GM12801 (cell line): ENCODE measurements at regions not wholly inside any gene's neighbourhood (a gene's known extent, or its start where the extent isn't known, plus 50 kb on each side); places are given as distances from the start of the nearest gene placed in this dataset.

Experiments
- TF ChIP-seq, protein P1 (sequence below): IDR thresholded peaks from one replicate; pipeline ENCODE4 v1.5.1; 2011; ENCODE audit warnings: control low read depth; ENCODE audit not compliant: insufficient read length; ENCODE audit errors: extremely low read depth

GRCh38 chr11:19391026-19391425, 150.3 kb upstream of the E2F8 start:
- TF ChIP-seq, protein P1, sequence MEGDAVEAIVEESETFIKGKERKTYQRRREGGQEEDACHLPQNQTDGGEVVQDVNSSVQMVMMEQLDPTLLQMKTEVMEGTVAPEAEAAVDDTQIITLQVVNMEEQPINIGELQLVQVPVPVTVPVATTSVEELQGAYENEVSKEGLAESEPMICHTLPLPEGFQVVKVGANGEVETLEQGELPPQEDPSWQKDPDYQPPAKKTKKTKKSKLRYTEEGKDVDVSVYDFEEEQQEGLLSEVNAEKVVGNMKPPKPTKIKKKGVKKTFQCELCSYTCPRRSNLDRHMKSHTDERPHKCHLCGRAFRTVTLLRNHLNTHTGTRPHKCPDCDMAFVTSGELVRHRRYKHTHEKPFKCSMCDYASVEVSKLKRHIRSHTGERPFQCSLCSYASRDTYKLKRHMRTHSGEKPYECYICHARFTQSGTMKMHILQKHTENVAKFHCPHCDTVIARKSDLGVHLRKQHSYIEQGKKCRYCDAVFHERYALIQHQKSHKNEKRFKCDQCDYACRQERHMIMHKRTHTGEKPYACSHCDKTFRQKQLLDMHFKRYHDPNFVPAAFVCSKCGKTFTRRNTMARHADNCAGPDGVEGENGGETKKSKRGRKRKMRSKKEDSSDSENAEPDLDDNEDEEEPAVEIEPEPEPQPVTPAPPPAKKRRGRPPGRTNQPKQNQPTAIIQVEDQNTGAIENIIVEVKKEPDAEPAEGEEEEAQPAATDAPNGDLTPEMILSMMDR: no peak

DNA sequence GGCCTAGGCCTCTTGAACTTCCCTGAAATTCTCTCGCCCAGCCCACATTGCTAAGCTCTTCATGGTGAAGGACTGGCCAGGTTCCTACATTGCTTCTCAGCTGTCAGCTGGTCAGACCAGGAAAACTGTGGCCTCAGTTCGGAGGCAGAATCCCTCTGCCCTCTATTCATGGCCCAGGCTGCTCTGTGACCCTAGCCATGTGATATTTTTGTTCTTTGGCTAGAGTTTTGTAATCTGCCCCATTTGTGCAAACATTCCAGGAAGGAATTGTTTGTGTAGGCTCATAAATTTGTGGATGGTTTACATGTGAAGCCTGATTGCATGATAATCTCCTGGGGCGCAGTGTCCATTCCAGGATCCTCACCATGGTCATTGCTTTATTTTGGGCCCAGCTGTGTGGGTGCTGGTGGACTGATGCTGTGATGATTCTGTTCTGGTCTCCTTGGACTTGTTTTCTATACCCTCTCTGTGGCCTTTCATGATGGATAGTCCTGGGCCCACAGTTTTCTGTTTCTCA, 149.1 kb upstream of the E2F8 start:
- TF ChIP-seq, protein P1: no peak

GRCh38 chr11:19382131-19382611, 141.4 kb upstream of the E2F8 start:
- TF ChIP-seq, protein P1: no peak

DNA sequence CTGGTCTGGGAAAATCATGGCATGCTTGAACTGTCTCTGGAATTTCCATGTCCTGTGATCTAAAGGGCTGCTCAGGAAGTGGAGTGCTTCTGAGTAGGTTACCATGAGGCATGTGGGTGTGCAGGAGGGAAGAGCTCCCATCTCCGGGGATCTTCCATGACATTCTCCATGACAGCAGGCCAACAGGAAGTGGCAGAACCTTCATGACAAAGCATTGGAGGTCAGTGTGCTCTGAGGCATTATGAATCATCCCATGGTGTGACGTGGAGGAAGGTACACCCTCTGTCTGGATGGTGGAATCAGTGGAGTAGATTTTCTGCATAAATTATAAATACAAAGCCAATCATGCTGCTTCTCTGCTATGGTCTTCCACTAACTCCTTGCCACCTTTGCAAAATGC, 139.6 kb upstream of the E2F8 start:
- TF ChIP-seq, protein P1: no peak

DNA sequence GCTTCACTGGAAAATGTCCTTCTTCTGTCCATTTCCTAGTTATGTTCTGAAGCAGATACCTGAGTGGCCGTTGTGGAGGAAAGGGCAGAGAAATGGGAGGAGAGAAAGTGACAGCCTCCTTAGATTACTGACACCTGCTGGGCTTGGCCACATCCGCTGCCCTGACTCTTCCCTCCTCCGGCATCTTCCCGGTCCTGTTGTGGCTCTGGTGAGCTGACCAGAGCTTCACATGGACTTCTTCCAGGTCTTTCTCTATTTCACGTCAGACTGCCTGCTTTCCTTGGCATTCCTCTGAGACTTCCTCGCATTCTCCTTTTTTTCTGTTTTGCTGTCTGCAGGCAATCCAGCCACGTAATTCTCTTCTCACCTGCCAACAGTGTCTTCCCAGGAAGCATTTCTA, 138.7 kb upstream of the E2F8 start:
- TF ChIP-seq, protein P1: no peak

GRCh38 chr11:19378814-19379213, 138.1 kb upstream of the E2F8 start:
- TF ChIP-seq, protein P1: no peak

DNA sequence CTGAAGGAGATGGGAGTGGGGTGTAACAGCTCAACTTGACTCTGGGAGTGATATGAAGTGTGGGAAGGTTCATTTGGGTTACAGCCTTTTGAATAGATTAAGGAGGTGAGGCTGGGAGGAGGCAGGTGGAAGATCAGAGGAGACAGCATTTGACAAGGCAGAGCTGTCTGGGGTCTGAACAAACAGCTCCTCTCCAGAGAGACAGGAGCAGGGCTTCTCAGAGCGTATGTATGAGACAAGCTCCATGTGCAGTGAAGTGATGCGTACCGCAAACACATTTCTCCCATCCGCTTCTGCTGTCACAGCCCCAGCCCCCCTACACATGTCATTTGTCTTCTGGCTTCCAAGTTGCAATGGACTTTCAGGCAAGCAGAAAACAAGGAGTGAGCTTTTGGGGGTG, 137.1 kb upstream of the E2F8 start:
- TF ChIP-seq, protein P1: no peak
